ENCODE measurements at regions not wholly inside any gene's neighbourhood (a gene's known extent, or its start where the extent isn't known, plus 50 kb on each side); places are given as distances from the start of the nearest gene placed in this dataset.

DNA sequence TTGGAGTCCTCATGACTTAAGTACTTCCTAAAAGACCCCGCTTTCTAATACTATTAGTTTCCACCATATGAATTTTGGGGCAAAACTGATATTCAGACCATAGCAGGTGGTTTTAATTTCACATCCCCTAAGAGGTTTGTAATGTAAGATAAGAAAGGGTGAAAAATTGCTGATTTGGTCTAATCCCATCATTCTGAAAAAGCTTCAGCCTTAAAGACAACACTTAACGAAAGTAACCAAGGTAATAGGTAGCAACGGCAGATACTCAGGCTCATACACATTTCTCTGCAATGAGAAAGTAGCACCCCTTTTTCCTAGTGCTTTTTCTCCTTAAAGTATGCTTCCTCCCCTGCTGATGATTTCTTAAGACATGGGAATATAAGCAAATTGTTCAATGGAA is 376.9 kb upstream of the LYPLAL1 start:
- WGBS, 10 experiments, result 20 to 98% (median 92%) methylated on average over 1 to 3 of the region's 3 CpGs; no CpG with 5 or more reads in 1 of the 10 experiments
- in situ Hi-C loops (cut with MboI; ENCODE audit: low pct_unique_long_range_greater_than_20kb in 2 of 9, low sequenced_read_pairs in 9 of 9, unreplicated experiment in 9 of 9), result no loop called here
- Histone ChIP-seq H3K4me3 (no peak overlapping the region), H3K27ac (no peak overlapping the region), H3K4me1 (replicated peaks in 1 of 2) (no peaks in the 10 kb centered on the region)
- no peak for ATAC-seq (replicated peaks in 6 of 8)

DNA sequence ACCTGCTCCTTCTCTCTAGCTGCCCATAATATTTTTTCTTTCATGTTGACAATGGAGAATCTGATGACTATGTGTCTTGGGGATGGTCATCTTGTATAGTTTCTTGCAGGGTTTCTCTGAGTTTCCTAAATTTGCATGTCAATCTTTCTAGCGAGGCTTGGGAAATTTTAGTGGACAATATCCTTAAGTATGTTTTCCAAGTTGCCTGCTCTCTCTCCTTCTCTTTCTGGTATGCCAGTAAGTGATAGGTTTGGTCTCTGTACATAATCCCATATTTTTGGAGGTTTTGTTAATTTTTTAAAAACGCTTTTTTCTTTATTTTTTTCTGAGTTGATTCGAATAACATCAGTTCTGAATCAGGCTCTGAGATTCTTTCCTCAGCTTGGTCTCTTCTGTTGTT is 370.9 kb upstream of the LYPLAL1 start:
- ATAC-seq (replicated peaks in 6 of 8), result no peak
- Histone ChIP-seq H3K4me3 (no peak overlapping the region), H3K27ac (no peak overlapping the region), H3K4me1 (replicated peaks in 1 of 2) (peaks cover 0 to 8% of the 10 kb centered on the region in 2 donors)
- WGBS, 10 experiments, result 51 to 78% (median 67%) methylated on average over 3 of the region's 3 CpGs; no CpG with 5 or more reads in 1 of the 10 experiments
- in situ Hi-C loops (cut with MboI; ENCODE audit: low pct_unique_long_range_greater_than_20kb in 2 of 9, low sequenced_read_pairs in 9 of 9, unreplicated experiment in 9 of 9), result no loop called here

DNA sequence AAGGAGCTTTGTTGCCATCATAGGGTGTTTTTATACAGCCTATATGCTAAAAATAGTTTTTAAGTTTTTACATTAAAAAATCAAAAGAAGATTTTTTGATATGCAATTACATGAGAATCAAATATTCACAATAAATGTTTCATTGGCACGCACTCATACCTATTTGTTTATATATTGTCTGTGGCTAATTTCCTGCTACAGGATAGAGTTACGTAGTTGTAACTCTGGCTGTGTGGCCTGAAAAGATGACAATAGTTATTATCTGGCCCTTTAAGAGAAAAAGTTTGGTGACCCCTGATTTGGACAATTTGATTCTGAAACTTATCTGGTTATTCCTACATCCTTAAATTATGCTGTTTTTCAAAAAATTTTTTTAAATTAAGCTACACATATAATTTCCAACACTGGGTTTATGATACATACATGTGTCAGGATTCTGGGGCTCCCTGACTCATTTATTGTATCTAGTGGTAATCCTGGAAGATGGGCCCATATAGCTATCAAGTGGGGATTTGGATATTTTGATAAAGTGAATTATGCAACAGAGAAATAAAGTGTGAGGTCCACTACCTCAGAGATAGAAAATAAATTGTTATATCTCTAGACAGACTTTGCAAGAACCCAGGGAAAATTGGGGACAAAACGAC is 370.2 kb upstream of the LYPLAL1 start:
- Histone ChIP-seq H3K27ac (no peak overlapping the region), H3K4me3 (no peak overlapping the region), H3K4me1 (replicated peaks in 1 of 2) (peaks cover 0 to 8% of the 10 kb centered on the region in 2 donors)
- no peak for ATAC-seq (replicated peaks in 6 of 8)
- WGBS, 10 experiments, result 43 to 100% (median 87%) methylated on average over 1 to 3 of the region's 3 CpGs
- in situ Hi-C loops (cut with MboI; ENCODE audit: low pct_unique_long_range_greater_than_20kb in 2 of 9, low sequenced_read_pairs in 9 of 9, unreplicated experiment in 9 of 9), result no loop called here

DNA sequence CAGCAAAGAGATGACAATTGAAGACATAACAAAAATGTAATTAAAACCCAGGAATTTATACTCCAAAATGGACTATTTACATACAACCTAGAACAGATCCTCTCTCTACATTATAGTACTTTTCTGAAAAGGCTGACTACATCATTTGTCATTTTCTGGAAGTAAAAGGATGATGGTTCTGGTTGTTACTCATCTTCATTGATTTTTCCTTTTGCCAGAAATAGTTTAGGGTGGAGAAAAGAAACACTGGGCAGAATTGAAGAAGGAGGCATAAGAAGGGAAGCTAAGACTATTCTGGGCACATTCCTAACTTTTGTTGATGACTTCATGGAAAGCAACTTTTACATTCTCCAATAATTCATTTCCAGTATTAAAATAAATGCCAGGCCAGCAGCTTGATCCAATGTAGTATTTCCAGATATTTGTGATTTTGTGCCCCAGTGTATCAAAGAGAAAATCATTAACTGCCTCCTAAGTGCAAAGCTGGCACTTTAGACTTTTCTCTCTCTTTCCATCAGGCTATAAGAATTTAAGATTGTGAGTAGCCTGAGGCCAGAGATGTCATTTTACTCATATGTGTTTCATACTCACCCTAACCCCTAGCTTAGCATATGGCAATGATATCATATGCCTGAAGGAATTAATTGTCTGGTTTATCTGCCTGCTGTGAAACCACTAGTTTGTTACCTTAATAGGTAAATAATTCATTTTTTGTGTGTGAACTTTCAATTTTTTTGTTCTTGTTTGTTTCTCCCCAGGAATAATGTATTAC is 369.5 kb upstream of the LYPLAL1 start:
- in situ Hi-C loops (cut with MboI; ENCODE audit: low pct_unique_long_range_greater_than_20kb in 2 of 9, low sequenced_read_pairs in 9 of 9, unreplicated experiment in 9 of 9), result no loop called here
- Histone ChIP-seq H3K4me3 (no peak overlapping the region), H3K27ac (no peak overlapping the region), H3K4me1 (replicated peaks in 1 of 2) (peaks cover 0 to 12% of the 10 kb centered on the region in 2 donors)
- ATAC-seq (replicated peaks in 6 of 8), result peak in 2 of 8 experiments; percentile 43 to 88

DNA sequence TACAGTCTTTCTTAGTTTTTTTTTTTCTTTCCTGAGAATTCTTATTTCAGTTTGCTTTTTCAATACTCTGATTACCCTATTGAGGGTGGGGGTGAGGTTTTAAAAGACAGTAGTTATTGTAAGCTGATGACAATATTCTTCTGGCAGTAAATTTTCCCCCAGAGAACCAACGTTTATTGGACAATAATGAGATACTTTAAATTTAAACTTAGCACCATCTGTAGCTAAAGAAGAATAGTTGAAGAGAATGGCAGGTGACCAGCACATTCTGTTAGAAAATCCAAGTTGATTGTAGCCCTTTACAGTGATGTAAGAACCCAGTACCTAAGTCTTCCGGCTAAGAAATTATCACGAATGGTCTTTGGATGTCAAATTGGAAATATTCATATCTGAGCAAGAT is 364.6 kb upstream of the LYPLAL1 start:
- Histone ChIP-seq H3K4me1 (replicated peaks in 1 of 2) (peaks cover 0 to 29% of the 10 kb centered on the region in 2 donors), H3K27ac (no peak overlapping the region), H3K4me3 (no peak overlapping the region)
- WGBS, 10 experiments, result 20 to 92% (median 66%) methylated on average over 1 to 3 of the region's 3 CpGs
- in situ Hi-C loops (cut with MboI; ENCODE audit: low pct_unique_long_range_greater_than_20kb in 2 of 9, low sequenced_read_pairs in 9 of 9, unreplicated experiment in 9 of 9), result no loop called here
- ATAC-seq (replicated peaks in 6 of 8), result no peak

DNA sequence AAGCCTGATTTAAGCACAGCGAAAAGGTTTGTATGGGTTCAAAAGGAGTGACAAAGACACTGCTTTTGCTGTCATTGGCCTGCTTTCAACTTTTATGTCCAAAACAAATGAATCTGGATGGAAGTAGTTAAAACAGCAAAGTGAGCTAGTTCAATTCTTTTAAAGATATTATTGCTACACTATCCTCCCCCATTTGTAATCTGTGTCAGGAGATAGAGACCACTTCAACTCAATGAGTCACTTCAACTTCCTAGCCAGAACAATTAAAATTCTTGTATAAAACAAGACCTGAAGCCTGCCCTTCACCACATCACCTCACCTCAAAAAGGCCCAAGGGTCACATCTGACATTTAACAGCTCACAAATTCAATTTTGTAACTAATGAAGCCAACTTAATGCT is 364.1 kb upstream of the LYPLAL1 start:
- no peak overlapping the region for H3K27ac ChIP-seq
- 40 to 100% (median 88%) methylated on average over 1 of the region's 1 CpG; no CpG with 5 or more reads in 1 of the 10 experiments for WGBS, 10 experiments
- no peak overlapping the region for H3K4me3 ChIP-seq
- peaks cover 0 to 29% of the 10 kb centered on the region in 2 donors for H3K4me1 ChIP-seq (replicated peaks in 1 of 2)
- in situ Hi-C loops (cut with MboI; ENCODE audit: low pct_unique_long_range_greater_than_20kb in 2 of 9, low sequenced_read_pairs in 9 of 9, unreplicated experiment in 9 of 9), result no loop called here
- ATAC-seq (replicated peaks in 6 of 8), result peak in 1 of 8 experiments; percentile 23

DNA sequence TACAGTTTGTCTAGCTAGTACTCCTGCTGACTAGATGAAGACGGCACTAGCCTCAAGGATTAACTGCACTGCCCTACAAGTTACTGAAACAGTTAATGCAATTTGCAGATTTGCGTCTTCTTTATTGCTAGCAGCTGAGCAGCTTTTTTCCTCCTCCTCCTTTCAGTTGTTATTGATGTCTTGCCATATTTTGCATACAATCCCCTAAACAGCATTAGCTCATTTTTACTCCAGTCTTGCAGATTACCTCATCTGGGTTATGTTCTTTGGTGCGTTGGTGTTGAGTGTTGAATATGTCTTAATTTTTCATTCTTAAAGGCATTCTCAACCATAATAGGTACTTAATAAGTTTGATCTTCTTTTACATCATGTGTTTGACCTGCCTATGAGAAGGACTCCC is 363.4 kb upstream of the LYPLAL1 start:
- Histone ChIP-seq H3K4me1 (replicated peaks in 1 of 2) (peaks cover 0 to 29% of the 10 kb centered on the region in 2 donors), H3K4me3 (no peak overlapping the region), H3K27ac (peak overlapping the region in 1 of 2 donors; percentile 0)
- WGBS, 10 experiments, result 21 to 96% (median 70%) methylated on average over 1 to 3 of the region's 3 CpGs
- peak in 4 of 8 experiments; percentile 41 to 75 (median 56) for ATAC-seq (replicated peaks in 6 of 8)
- in situ Hi-C loops (cut with MboI; ENCODE audit: low pct_unique_long_range_greater_than_20kb in 2 of 9, low sequenced_read_pairs in 9 of 9, unreplicated experiment in 9 of 9), result no loop called here

DNA sequence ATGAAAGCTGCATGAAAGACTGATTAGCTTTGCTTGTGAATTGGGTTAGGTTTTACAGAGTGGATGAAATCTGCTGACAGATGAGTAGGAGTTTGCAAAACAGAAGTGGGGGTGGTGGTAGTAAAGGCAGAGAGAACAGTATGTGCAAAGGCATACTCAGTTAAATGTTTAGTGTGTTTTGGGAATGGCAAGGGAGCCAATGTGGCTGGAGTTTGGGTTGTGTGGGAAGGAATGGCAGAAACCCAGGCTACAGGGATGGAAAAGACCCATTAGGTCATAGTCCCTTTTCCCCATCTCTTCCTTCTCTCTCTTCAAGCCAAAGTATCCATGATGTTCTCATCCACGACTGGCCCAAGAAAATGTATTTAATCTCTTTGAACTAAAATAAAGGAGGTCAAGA is 362.2 kb upstream of the LYPLAL1 start:
- in situ Hi-C loops (cut with MboI; ENCODE audit: low pct_unique_long_range_greater_than_20kb in 2 of 9, low sequenced_read_pairs in 9 of 9, unreplicated experiment in 9 of 9), result no loop called here
- ATAC-seq (replicated peaks in 6 of 8), result no peak

DNA sequence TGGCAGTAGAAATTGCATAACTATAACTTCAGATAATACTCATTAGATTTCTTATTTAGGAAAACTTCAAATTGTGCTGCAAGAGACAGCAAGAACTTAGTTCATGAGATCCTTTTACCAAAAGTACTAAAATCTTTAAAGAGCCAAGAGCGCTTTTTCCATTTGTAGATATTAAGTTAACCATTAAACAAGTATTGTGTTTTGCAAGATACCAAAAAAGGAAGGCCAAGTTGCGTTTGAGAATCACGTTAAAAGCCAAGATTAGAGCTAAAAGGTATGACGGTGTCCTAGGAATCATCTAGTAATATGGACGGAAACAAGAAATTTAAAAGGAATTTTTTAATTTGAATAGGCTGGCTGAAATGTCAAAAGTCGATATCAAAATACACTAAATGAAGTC is 361.3 kb upstream of the LYPLAL1 start:
- in situ Hi-C loops (cut with MboI; ENCODE audit: low pct_unique_long_range_greater_than_20kb in 2 of 9, low sequenced_read_pairs in 9 of 9, unreplicated experiment in 9 of 9), result no loop called here
- WGBS, 10 experiments, result 45 to 93% (median 83%) methylated on average over 5 to 6 of the region's 6 CpGs
- Histone ChIP-seq H3K4me3 (no peak overlapping the region), H3K27ac (no peak overlapping the region), H3K4me1 (replicated peaks in 1 of 2) (peaks cover 0 to 21% of the 10 kb centered on the region in 2 donors)
- ATAC-seq (replicated peaks in 6 of 8), result no peak

More for the DNA sequence above, 362.2 kb upstream of the LYPLAL1 start:
- Histone ChIP-seq H3K4me3 (no peak overlapping the region), H3K4me1 (replicated peaks in 1 of 2) (peaks cover 0 to 21% of the 10 kb centered on the region in 2 donors), H3K27ac (no peak overlapping the region)
- 0 to 83% (median 6%) methylated on average over 1 of the region's 1 CpG for WGBS, 10 experiments

DNA sequence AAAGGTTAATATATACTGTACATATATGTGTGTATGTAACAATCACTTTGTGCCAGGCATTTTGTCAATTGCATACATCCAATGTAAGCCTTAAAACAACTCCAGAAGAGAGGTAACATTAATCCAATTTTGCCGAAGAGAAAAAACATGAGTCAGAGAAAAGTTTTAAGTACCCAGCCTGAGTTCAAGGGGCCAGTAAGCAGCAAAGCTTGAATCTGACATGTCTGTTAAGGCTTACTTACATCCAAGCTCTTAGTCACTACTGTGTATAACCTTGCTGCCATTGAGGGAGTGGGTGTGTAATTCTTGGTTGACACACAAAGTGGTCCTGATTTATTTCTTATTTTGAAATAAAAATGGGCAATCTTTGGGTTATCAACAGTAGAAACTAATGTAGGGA is 360.4 kb upstream of the LYPLAL1 start:
- 50 to 100% (median 80%) methylated on average over 1 of the region's 1 CpG; no CpG with 5 or more reads in 3 of the 10 experiments for whole genome bisulfite sequencing, 10 experiments
- Histone ChIP-seq H3K27ac (no peak overlapping the region), H3K4me3 (no peak overlapping the region), H3K4me1 (replicated peaks in 1 of 2) (peaks cover 0 to 21% of the 10 kb centered on the region in 2 donors)
- in situ Hi-C loops (cut with MboI; ENCODE audit: low pct_unique_long_range_greater_than_20kb in 2 of 9, low sequenced_read_pairs in 9 of 9, unreplicated experiment in 9 of 9), result no loop called here
- no peak for ATAC-seq (replicated peaks in 6 of 8)

DNA sequence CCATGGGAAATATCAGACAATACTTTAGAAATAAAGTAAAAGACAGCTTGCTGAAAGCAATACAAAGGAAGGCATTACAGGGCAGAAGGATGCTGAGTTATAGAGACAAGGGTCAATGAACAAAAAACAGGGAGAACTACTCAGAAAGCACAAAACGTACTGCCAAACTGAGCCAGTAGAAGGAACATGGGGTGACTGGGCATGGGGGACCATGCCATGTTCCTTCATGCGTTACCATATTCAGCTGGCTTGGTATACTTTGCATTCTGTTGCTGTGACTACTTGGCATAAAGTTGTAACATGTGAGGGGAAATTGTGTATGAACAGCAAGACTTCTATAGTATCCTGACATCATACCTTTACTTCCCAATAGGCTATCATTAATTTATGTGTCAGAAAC is 358.6 kb upstream of the LYPLAL1 start:
- no peak overlapping the region for H3K4me3 ChIP-seq
- H3K4me1 ChIP-seq (replicated peaks in 1 of 2), result peaks cover 0 to 8% of the 10 kb centered on the region in 2 donors
- WGBS, 10 experiments, result 22 to 91% (median 80%) methylated on average over 1 to 2 of the region's 2 CpGs; no CpG with 5 or more reads in 1 of the 10 experiments
- in situ Hi-C loops (cut with MboI; ENCODE audit: low pct_unique_long_range_greater_than_20kb in 2 of 9, low sequenced_read_pairs in 9 of 9, unreplicated experiment in 9 of 9), result no loop called here
- H3K27ac ChIP-seq, result no peak overlapping the region
- no peak for ATAC-seq (replicated peaks in 6 of 8)

DNA sequence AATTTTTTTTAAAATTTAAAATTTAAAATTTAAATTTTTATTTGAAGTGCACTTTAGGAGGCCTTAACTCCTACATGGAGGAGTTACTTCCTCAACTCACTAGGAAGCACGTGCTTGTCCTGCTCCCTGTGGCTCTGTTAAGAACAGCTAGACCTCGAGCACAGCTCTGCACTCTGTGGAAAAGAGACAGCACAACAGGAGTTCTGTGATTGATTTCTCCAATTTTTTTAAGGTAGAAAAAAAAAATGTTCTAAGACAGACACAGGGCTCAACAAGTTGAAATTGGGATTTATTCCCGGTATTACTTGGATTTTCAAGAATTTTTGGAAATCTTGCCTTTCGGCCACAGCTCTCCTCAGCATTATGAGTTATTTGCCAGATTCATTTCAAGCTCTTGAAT is 356.6 kb upstream of the LYPLAL1 start:
- no peak for ATAC-seq (replicated peaks in 6 of 8)
- H3K4me3 ChIP-seq, result no peak overlapping the region
- in situ Hi-C loops (cut with MboI; ENCODE audit: low pct_unique_long_range_greater_than_20kb in 2 of 9, low sequenced_read_pairs in 9 of 9, unreplicated experiment in 9 of 9), result no loop called here
- no peaks in the 10 kb centered on the region for H3K4me1 ChIP-seq (replicated peaks in 1 of 2)
- H3K27ac ChIP-seq, result no peak overlapping the region
- WGBS, 10 experiments, result 35 to 86% (median 71%) methylated on average over 3 to 4 of the region's 4 CpGs

DNA sequence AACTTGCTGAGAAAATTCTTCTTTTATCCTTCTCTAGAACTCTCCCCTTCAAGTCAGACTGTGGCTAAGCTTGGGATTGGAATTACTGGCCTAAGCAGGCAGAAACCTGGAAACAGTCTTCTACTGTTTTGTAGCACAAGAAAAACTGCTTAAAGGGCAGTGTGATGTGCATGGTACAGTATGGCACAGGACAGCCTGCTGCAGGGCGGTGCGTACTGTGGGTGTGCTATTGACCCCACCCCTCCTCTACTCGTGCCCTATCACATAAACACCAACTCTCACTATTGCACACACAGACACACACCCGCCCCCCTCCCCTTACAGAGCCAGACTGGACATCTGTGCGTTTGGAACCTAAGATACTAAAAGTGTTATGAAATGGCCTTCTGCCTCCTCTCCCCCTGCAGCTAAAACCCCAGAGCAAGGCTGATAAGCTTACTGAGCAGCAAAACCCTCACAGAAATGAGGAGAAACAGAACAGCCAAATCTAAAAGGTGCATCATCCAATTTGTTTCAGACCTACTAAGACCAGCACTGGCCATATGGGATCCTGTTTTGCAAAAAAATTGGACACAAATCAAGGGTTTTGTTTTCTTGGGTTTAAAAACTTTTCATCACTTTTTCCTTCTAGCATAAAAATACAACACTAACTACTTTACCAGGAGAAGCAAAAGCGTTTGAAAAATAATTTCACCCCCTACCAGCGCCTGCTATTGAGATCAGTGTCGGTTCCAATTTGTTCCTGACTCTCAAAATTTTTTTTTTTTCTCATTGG is 355.8 kb upstream of the LYPLAL1 start:
- Histone ChIP-seq H3K4me3 (no peak overlapping the region), H3K27ac (no peak overlapping the region), H3K4me1 (replicated peaks in 1 of 2) (no peaks in the 10 kb centered on the region)
- no peak for ATAC-seq (replicated peaks in 6 of 8)
- in situ Hi-C loops (cut with MboI; ENCODE audit: low pct_unique_long_range_greater_than_20kb in 2 of 9, low sequenced_read_pairs in 9 of 9, unreplicated experiment in 9 of 9), result no loop called here
- WGBS, 10 experiments, result 0 to 100% (median 71%) methylated on average over 1 to 6 of the region's 8 CpGs; no CpG with 5 or more reads in 2 of the 10 experiments

Measured in motor neuron (in vitro differentiated cells).